Glutamatergic neuron (in vitro differentiated cells): ENCODE measurements at regions not wholly inside any gene's neighbourhood (a gene's known extent, or its start where the extent isn't known, plus 50 kb on each side); places are given as distances from the start of the nearest gene placed in this dataset.

Source experiments
- DNase-seq: peaks from one replicate; pipeline ENCODE4 v3.0.0; 2022
- H3K27ac Mint-ChIP-seq: one replicate; pipeline ENCODE4 v1.8.0; 2020; ENCODE audit warnings: mild to moderate bottlenecking, mixed read lengths, inconsistent platforms; ENCODE audit not compliant: unreplicated experiment
- H3K27me3 Mint-ChIP-seq: one replicate; pipeline ENCODE4 v1.8.0; 2020; ENCODE audit warnings: mild to moderate bottlenecking, moderate library complexity, mixed read lengths, inconsistent platforms; ENCODE audit not compliant: unreplicated experiment
- H3K36me3 Mint-ChIP-seq: one replicate; pipeline ENCODE4 v1.8.0; 2020; ENCODE audit warnings: mild to moderate bottlenecking, mixed read lengths, inconsistent platforms; ENCODE audit not compliant: unreplicated experiment
- H3K4me1 Mint-ChIP-seq: one replicate; pipeline ENCODE4 v1.8.0; 2020; ENCODE audit warnings: mild to moderate bottlenecking, low read depth, mixed read lengths, inconsistent platforms; ENCODE audit not compliant: unreplicated experiment
- H3K4me3 Mint-ChIP-seq: one replicate; pipeline ENCODE4 v1.8.0; 2020; ENCODE audit warnings: mild to moderate bottlenecking, mixed read lengths, inconsistent platforms; ENCODE audit not compliant: unreplicated experiment
- H3K9me3 Mint-ChIP-seq: one replicate; pipeline ENCODE4 v1.8.0; 2020; ENCODE audit warnings: mild to moderate bottlenecking, moderate library complexity, mixed read lengths, inconsistent platforms; ENCODE audit not compliant: unreplicated experiment
- CTCF ChIP-seq: fragments of 200-600 bp; sonication (generic); IDR thresholded peaks from one replicate; pipeline ENCODE4 v1.5.0; 2021; ENCODE audit not compliant: partially characterized antibody, unreplicated experiment

GRCh38 chr6:126826166-126826714, 292.2 kb upstream of the RSPO3 start:
- Mint-ChIP-seq H3K36me3 (no peaks in the 10 kb centered on the region), H3K27ac (no peak overlapping the region), H3K4me3 (no peak overlapping the region), H3K27me3 (no peaks in the 10 kb centered on the region), H3K4me1 (peaks cover 2% of the 10 kb centered on the region), H3K9me3 (no peaks in the 10 kb centered on the region)
- TF ChIP-seq CTCF: no peak
- no peak for DNase-seq

GRCh38 chr6:126831461-126831860, 287.0 kb upstream of the RSPO3 start:
- TF ChIP-seq CTCF: no peak
- H3K27me3 Mint-ChIP-seq: no peaks in the 10 kb centered on the region
- no peaks in the 10 kb centered on the region for H3K36me3 Mint-ChIP-seq
- no peak overlapping the region for H3K27ac Mint-ChIP-seq
- H3K4me1 Mint-ChIP-seq: no peaks in the 10 kb centered on the region
- no peak overlapping the region for H3K4me3 Mint-ChIP-seq
- DNase-seq: no peak
- no peaks in the 10 kb centered on the region for H3K9me3 Mint-ChIP-seq

GRCh38 chr6:126842769-126843168, 275.7 kb upstream of the RSPO3 start:
- Mint-ChIP-seq H3K27me3 (no peaks in the 10 kb centered on the region), H3K27ac (no peak overlapping the region), H3K36me3 (no peaks in the 10 kb centered on the region), H3K4me3 (no peak overlapping the region), H3K9me3 (no peaks in the 10 kb centered on the region), H3K4me1 (no peaks in the 10 kb centered on the region)
- DNase-seq: no peak
- TF ChIP-seq CTCF: no peak

GRCh38 chr6:126848119-126848518, 270.4 kb upstream of the RSPO3 start:
- Mint-ChIP-seq H3K4me3 (no peak overlapping the region), H3K36me3 (no peaks in the 10 kb centered on the region), H3K27ac (no peak overlapping the region), H3K27me3 (peaks cover 2% of the 10 kb centered on the region), H3K9me3 (peaks cover 2% of the 10 kb centered on the region), H3K4me1 (no peaks in the 10 kb centered on the region)
- no peak for DNase-seq
- no peak for TF ChIP-seq CTCF

- DNase-seq: no peak
- no peak overlapping the region for H3K27ac Mint-ChIP-seq
- TF ChIP-seq CTCF: no peak
- H3K27me3 Mint-ChIP-seq: peaks cover 3% of the 10 kb centered on the region
- no peaks in the 10 kb centered on the region for H3K9me3 Mint-ChIP-seq
- no peak overlapping the region for H3K4me3 Mint-ChIP-seq
- H3K36me3 Mint-ChIP-seq: no peaks in the 10 kb centered on the region
- no peaks in the 10 kb centered on the region for H3K4me1 Mint-ChIP-seq
Measured at GRCh38 chr6:126867641-126868040, 250.8 kb upstream of the RSPO3 start.
